GM12878 (cell line): ENCODE measurements at regions not wholly inside any gene's neighbourhood (a gene's known extent, or its start where the extent isn't known, plus 50 kb on each side); places are given as distances from the start of the nearest gene placed in this dataset.

Source experiments
- CTCF ChIP-seq, 3 experiments: IDR thresholded peaks in 2 of 3; conservative IDR thresholded peaks in 1 of 3; 2 replicates each; pipeline ENCODE4 v1.5.1; 2011; ENCODE audit warnings: low read depth in 3 of 3, low read length in 3 of 3, mild to moderate bottlenecking in 3 of 3, control low read depth in 2 of 3, moderate library complexity in 2 of 3, inconsistent platforms in 1 of 3, mixed read lengths in 1 of 3; ENCODE audit not compliant: control insufficient read depth in 2 of 3, insufficient read depth in 1 of 3; ENCODE audit errors: extremely low read depth in 1 of 3
- GABPA ChIP-seq: IDR thresholded peaks from 2 replicates; pipeline ENCODE4 v1.6.1; 2014; ENCODE audit warnings: antibody characterized with exemption, low read depth, mild to moderate bottlenecking, inconsistent platforms
- NFIC ChIP-seq: IDR thresholded peaks from 2 replicates; pipeline ENCODE4 v1.6.1; 2012; ENCODE audit warnings: low read depth, mild to moderate bottlenecking, inconsistent platforms, low read length, moderate library complexity
- PAX8 ChIP-seq: fragments of 450-650 bp; IDR thresholded peaks from 2 replicates; pipeline ENCODE4 v1.6.1; 2017; ENCODE audit warnings: mild to moderate bottlenecking, moderate library complexity
- POLR2A ChIP-seq: IDR thresholded peaks from 2 replicates; pipeline ENCODE4 v1.6.1; 2011; ENCODE audit warnings: low read depth, mild to moderate bottlenecking, low read length
- POLR2AphosphoS5 ChIP-seq: IDR thresholded peaks from 2 replicates; pipeline ENCODE4 v1.6.1; 2011; ENCODE audit warnings: mild to moderate bottlenecking, low read length, inconsistent platforms
- REST ChIP-seq: IDR thresholded peaks from 2 replicates; pipeline ENCODE4 v1.6.1; 2012; ENCODE audit warnings: mild to moderate bottlenecking, low read depth, low read length
- STAT3 ChIP-seq: IDR thresholded peaks from 2 replicates; pipeline ENCODE4 v1.6.1; 2011; ENCODE audit warnings: low read depth, low read length, improper control_type of control experiment
- YBX1 ChIP-seq: fragments of 450-650 bp; IDR thresholded peaks from 2 replicates; pipeline ENCODE4 v1.6.1; 2016; ENCODE audit warnings: antibody characterized with exemption
- ZNF274 ChIP-seq: IDR thresholded peaks from one replicate; pipeline ENCODE4 v1.8.0; 2011; ENCODE audit not compliant: insufficient read length, insufficient read depth
- ZNF687 ChIP-seq: fragments of 450-650 bp; IDR thresholded peaks from 2 replicates; pipeline ENCODE4 v1.6.1; 2017; ENCODE audit warnings: mild to moderate bottlenecking, moderate library complexity
- ZZZ3 ChIP-seq: IDR thresholded peaks from 2 replicates; pipeline ENCODE4 v1.6.1; 2011; ENCODE audit warnings: low read depth; ENCODE audit not compliant: control insufficient read depth, insufficient read length

- TF ChIP-seq GABPA (no peak), POLR2A (no peak), ZNF687 (no peak), ZNF274 (no peak), REST (no peak), YBX1 (no peak), STAT3 (no peak), CTCF (IDR thresholded peaks at IDR 0.05 in 2 of 3, conservative IDR thresholded peaks at IDR 0.05 in 1 of 3; ENCODE audit: control insufficient read depth in 2 of 3, extremely low read depth in 1 of 3, insufficient read depth in 1 of 3, low read depth in 3 of 3, low read length in 3 of 3) (no peak), NFIC (no peak), POLR2AphosphoS5 (no peak), ZZZ3 (no peak), PAX8 (no peak)
These were observed 145.8 kb downstream of the AKAIN1 start for GRCh38 chr18:5051207-5051606.
